ENCODE measurements at regions not wholly inside any gene's neighbourhood (a gene's known extent, or its start where the extent isn't known, plus 50 kb on each side); places are given as distances from the start of the nearest gene placed in this dataset.
A peak's percentile ranks its signal among the peaks of the same experiment; 100 is the strongest.

GRCh38 chr15:70160803-70161565, 63.3 kb upstream of the TLE3 start:
- no peak for DNase-seq (ENCODE audit: low read depth in 2 of 2)

- DNase-seq (ENCODE audit: low read depth in 2 of 2), result no peak
Measured at GRCh38 chr15:70160267-70160666, 62.5 kb upstream of the TLE3 start.

GRCh38 chr15:70159713-70160009, 61.9 kb upstream of the TLE3 start:
- DNase-seq (ENCODE audit: low read depth in 2 of 2), result no peak

- no peak for DNase-seq (ENCODE audit: low read depth in 2 of 2)
Measured at GRCh38 chr15:70159001-70159712, 61.4 kb upstream of the TLE3 start.

GRCh38 chr15:70158309-70159000, 60.7 kb upstream of the TLE3 start:
- DNase-seq (ENCODE audit: low read depth in 2 of 2), result no peak

GRCh38 chr15:70156671-70157271, 59.1 kb upstream of the TLE3 start:
- DNase-seq (ENCODE audit: low read depth in 2 of 2), result peak in 1 of 2 experiments; percentile 15

GRCh38 chr15:70154718-70155347, 57.1 kb upstream of the TLE3 start:
- no peak for DNase-seq (ENCODE audit: low read depth in 2 of 2)

GRCh38 chr15:70153921-70154717, 56.4 kb upstream of the TLE3 start:
- no peak for DNase-seq (ENCODE audit: low read depth in 2 of 2)

GRCh38 chr15:70152070-70152480, 54.4 kb upstream of the TLE3 start:
- no peak for DNase-seq (ENCODE audit: low read depth in 2 of 2)

- no peak for DNase-seq (ENCODE audit: low read depth in 2 of 2)
Measured at GRCh38 chr15:70151462-70151861, 53.7 kb upstream of the TLE3 start.

- no peak for DNase-seq (ENCODE audit: low read depth in 2 of 2)
Measured at GRCh38 chr15:70151003-70151402, 53.3 kb upstream of the TLE3 start.

GRCh38 chr15:70150405-70150747, 52.7 kb upstream of the TLE3 start:
- DNase-seq (ENCODE audit: low read depth in 2 of 2), result no peak

- peak; percentile 15 to 24 for DNase-seq (ENCODE audit: low read depth in 2 of 2)
Measured at GRCh38 chr15:70149667-70150404, 52.1 kb upstream of the TLE3 start.

- no peak for DNase-seq (ENCODE audit: low read depth in 2 of 2)
Measured at GRCh38 chr15:70147778-70148177, 50.1 kb upstream of the TLE3 start.

All from fibroblast of skin of left biceps (primary cell).